ENCODE measurements at regions not wholly inside any gene's neighbourhood (a gene's known extent, or its start where the extent isn't known, plus 50 kb on each side); places are given as distances from the start of the nearest gene placed in this dataset.
"Not testable (repeated sequence)": the region's sequence is repeated elsewhere in the genome, so short reads cannot be mapped to it uniquely, and the experiment has no call there.

- Histone ChIP-seq H3K36me3 (ENCODE audit: control insufficient read depth, insufficient read depth, low read length) (no peaks in the 10 kb centered on the region), H3K27ac (ENCODE audit: low read length) (peak overlapping the region; percentile 77), H3K9me3 (replicated peaks; ENCODE audit: control insufficient read depth, low read depth, low read length) (no peaks in the 10 kb centered on the region), H3K4me1 (ENCODE audit: control insufficient read depth, insufficient read depth, low read length) (peaks cover 6% of the 10 kb centered on the region), H3K27me3 (ENCODE audit: control insufficient read depth, insufficient read depth, low read length) (no peaks in the 10 kb centered on the region), H3K4me3 (ENCODE audit: low read length) (no peak overlapping the region)
- DNase-seq = peak; percentile 88
- 18% methylated on average over 2 of the region's 5 CpGs for WGBS (ENCODE audit: insufficient coverage)
Measured at GRCh38 chr2:224126003-224126402, 86.9 kb upstream of the SERPINE2 start.

GRCh38 chr2:224122542-224122941 is 83.5 kb upstream of the SERPINE2 start:
- Histone ChIP-seq H3K9me3 (replicated peaks; ENCODE audit: control insufficient read depth, low read depth, low read length) (no peaks in the 10 kb centered on the region), H3K27ac (ENCODE audit: low read length) (no peak overlapping the region), H3K27me3 (ENCODE audit: control insufficient read depth, insufficient read depth, low read length) (no peaks in the 10 kb centered on the region), H3K4me1 (ENCODE audit: control insufficient read depth, insufficient read depth, low read length) (peaks cover 4% of the 10 kb centered on the region), H3K4me3 (ENCODE audit: low read length) (no peak overlapping the region), H3K36me3 (ENCODE audit: control insufficient read depth, insufficient read depth, low read length) (no peaks in the 10 kb centered on the region)
- DNase-seq = no peak

- no peak for DNase-seq
- no peaks in the 10 kb centered on the region for H3K36me3 ChIP-seq (ENCODE audit: control insufficient read depth, insufficient read depth, low read length)
- peak overlapping the region; percentile 62 for H3K27ac ChIP-seq (ENCODE audit: low read length)
- H3K9me3 ChIP-seq (replicated peaks; ENCODE audit: control insufficient read depth, low read depth, low read length) = no peaks in the 10 kb centered on the region
- H3K4me3 ChIP-seq (ENCODE audit: low read length) = no peak overlapping the region
- peaks cover 3% of the 10 kb centered on the region for H3K4me1 ChIP-seq (ENCODE audit: control insufficient read depth, insufficient read depth, low read length)
- H3K27me3 ChIP-seq (ENCODE audit: control insufficient read depth, insufficient read depth, low read length) = no peaks in the 10 kb centered on the region
- WGBS (ENCODE audit: insufficient coverage) = 88% methylated on average over 1 of the region's 4 CpGs
Measured at GRCh38 chr2:224121406-224122067, 82.5 kb upstream of the SERPINE2 start.

- Histone ChIP-seq H3K36me3 (ENCODE audit: control insufficient read depth, insufficient read depth, low read length) (no peaks in the 10 kb centered on the region), H3K9me3 (replicated peaks; ENCODE audit: control insufficient read depth, low read depth, low read length) (no peaks in the 10 kb centered on the region), H3K27ac (ENCODE audit: low read length) (peak overlapping the region; percentile 62), H3K4me3 (ENCODE audit: low read length) (no peak overlapping the region), H3K27me3 (ENCODE audit: control insufficient read depth, insufficient read depth, low read length) (no peaks in the 10 kb centered on the region), H3K4me1 (ENCODE audit: control insufficient read depth, insufficient read depth, low read length) (no peaks in the 10 kb centered on the region)
- DNase-seq = peak; percentile 67
- whole genome bisulfite sequencing (ENCODE audit: insufficient coverage) = no CpG with 5 or more reads among the region's 1 CpG
Measured at GRCh38 chr2:224120986-224121385, 81.9 kb upstream of the SERPINE2 start.

- H3K36me3 ChIP-seq (ENCODE audit: control insufficient read depth, insufficient read depth, low read length); H3K27ac ChIP-seq (ENCODE audit: low read length); H3K27me3 ChIP-seq (ENCODE audit: control insufficient read depth, insufficient read depth, low read length); DNase-seq; H3K4me1 ChIP-seq (ENCODE audit: control insufficient read depth, insufficient read depth, low read length); H3K4me3 ChIP-seq (ENCODE audit: low read length); H3K9me3 ChIP-seq (replicated peaks; ENCODE audit: control insufficient read depth, low read depth, low read length): not testable (repeated sequence)
- no CpG with 5 or more reads among the region's 1 CpG for WGBS (ENCODE audit: insufficient coverage)
Measured at GRCh38 chr2:224119846-224120245, 80.8 kb upstream of the SERPINE2 start.

GRCh38 chr2:224114428-224114827 is 75.3 kb upstream of the SERPINE2 start:
- H3K36me3 ChIP-seq (ENCODE audit: control insufficient read depth, insufficient read depth, low read length) = no peaks in the 10 kb centered on the region
- H3K27ac ChIP-seq (ENCODE audit: low read length) = no peak overlapping the region
- peaks cover 10% of the 10 kb centered on the region for H3K4me1 ChIP-seq (ENCODE audit: control insufficient read depth, insufficient read depth, low read length)
- H3K9me3 ChIP-seq (replicated peaks; ENCODE audit: control insufficient read depth, low read depth, low read length) = peaks cover 8% of the 10 kb centered on the region
- whole genome bisulfite sequencing (ENCODE audit: insufficient coverage) = no CpG with 5 or more reads among the region's 2 CpGs
- H3K4me3 ChIP-seq (ENCODE audit: low read length) = no peak overlapping the region
- DNase-seq = no peak
- no peaks in the 10 kb centered on the region for H3K27me3 ChIP-seq (ENCODE audit: control insufficient read depth, insufficient read depth, low read length)

GRCh38 chr2:224113930-224114329 is 74.8 kb upstream of the SERPINE2 start:
- H3K9me3 ChIP-seq (replicated peaks; ENCODE audit: control insufficient read depth, low read depth, low read length); H3K27ac ChIP-seq (ENCODE audit: low read length); H3K27me3 ChIP-seq (ENCODE audit: control insufficient read depth, insufficient read depth, low read length); DNase-seq; H3K36me3 ChIP-seq (ENCODE audit: control insufficient read depth, insufficient read depth, low read length); H3K4me3 ChIP-seq (ENCODE audit: low read length): not testable (repeated sequence)
- peaks cover 10% of the 10 kb centered on the region for H3K4me1 ChIP-seq (ENCODE audit: control insufficient read depth, insufficient read depth, low read length)
- WGBS (ENCODE audit: insufficient coverage) = 27% methylated on average over 1 of the region's 1 CpG

- Histone ChIP-seq H3K36me3 (ENCODE audit: control insufficient read depth, insufficient read depth, low read length) (no peaks in the 10 kb centered on the region), H3K27me3 (ENCODE audit: control insufficient read depth, insufficient read depth, low read length) (no peaks in the 10 kb centered on the region), H3K4me3 (ENCODE audit: low read length) (no peak overlapping the region), H3K27ac (ENCODE audit: low read length) (no peak overlapping the region), H3K4me1 (ENCODE audit: control insufficient read depth, insufficient read depth, low read length) (peaks cover 10% of the 10 kb centered on the region), H3K9me3 (replicated peaks; ENCODE audit: control insufficient read depth, low read depth, low read length) (peaks cover 8% of the 10 kb centered on the region)
- WGBS (ENCODE audit: insufficient coverage) = no CpG with 5 or more reads among the region's 2 CpGs
- DNase-seq = no peak
Measured at GRCh38 chr2:224111576-224111975, 72.5 kb upstream of the SERPINE2 start.

GRCh38 chr2:224110811-224111210 is 71.7 kb upstream of the SERPINE2 start:
- H3K27ac ChIP-seq (ENCODE audit: low read length) = no peak overlapping the region
- peaks cover 8% of the 10 kb centered on the region for H3K9me3 ChIP-seq (replicated peaks; ENCODE audit: control insufficient read depth, low read depth, low read length)
- H3K36me3 ChIP-seq (ENCODE audit: control insufficient read depth, insufficient read depth, low read length) = no peaks in the 10 kb centered on the region
- WGBS (ENCODE audit: insufficient coverage) = 53% methylated on average over 4 of the region's 6 CpGs
- no peak for DNase-seq
- H3K27me3 ChIP-seq (ENCODE audit: control insufficient read depth, insufficient read depth, low read length) = no peaks in the 10 kb centered on the region
- H3K4me3 ChIP-seq (ENCODE audit: low read length) = no peak overlapping the region
- H3K4me1 ChIP-seq (ENCODE audit: control insufficient read depth, insufficient read depth, low read length) = peaks cover 10% of the 10 kb centered on the region

- Histone ChIP-seq H3K9me3 (replicated peaks; ENCODE audit: control insufficient read depth, low read depth, low read length) (peaks cover 3% of the 10 kb centered on the region), H3K4me3 (ENCODE audit: low read length) (no peak overlapping the region), H3K27me3 (ENCODE audit: control insufficient read depth, insufficient read depth, low read length) (no peaks in the 10 kb centered on the region), H3K27ac (ENCODE audit: low read length) (peak overlapping the region; percentile 70), H3K36me3 (ENCODE audit: control insufficient read depth, insufficient read depth, low read length) (no peaks in the 10 kb centered on the region), H3K4me1 (ENCODE audit: control insufficient read depth, insufficient read depth, low read length) (peaks cover 10% of the 10 kb centered on the region)
- 5% methylated on average over 3 of the region's 6 CpGs for WGBS (ENCODE audit: insufficient coverage)
- DNase-seq = peak; percentile 84
Measured at GRCh38 chr2:224109751-224110150, 70.7 kb upstream of the SERPINE2 start.

- no CpG with 5 or more reads among the region's 2 CpGs for WGBS (ENCODE audit: insufficient coverage)
Measured at GRCh38 chr2:224106794-224107193, 67.7 kb upstream of the SERPINE2 start.

More at GRCh38 chr2:224106794-224107193, 67.7 kb upstream of the SERPINE2 start:
- Histone ChIP-seq H3K27me3 (ENCODE audit: control insufficient read depth, insufficient read depth, low read length) (no peaks in the 10 kb centered on the region), H3K4me1 (ENCODE audit: control insufficient read depth, insufficient read depth, low read length) (peaks cover 13% of the 10 kb centered on the region), H3K27ac (ENCODE audit: low read length) (no peak overlapping the region), H3K9me3 (replicated peaks; ENCODE audit: control insufficient read depth, low read depth, low read length) (no peaks in the 10 kb centered on the region), H3K4me3 (ENCODE audit: low read length) (no peak overlapping the region), H3K36me3 (ENCODE audit: control insufficient read depth, insufficient read depth, low read length) (no peaks in the 10 kb centered on the region)
- no peak for DNase-seq
